Right renal cortex interstitium (tissue), 3 donors: ENCODE measurements at regions not wholly inside any gene's neighbourhood (a gene's known extent, or its start where the extent isn't known, plus 50 kb on each side); places are given as distances from the start of the nearest gene placed in this dataset.
"Not testable (repeated sequence)": the region's sequence is repeated elsewhere in the genome, so short reads cannot be mapped to it uniquely, and the experiment has no call there.

Source experiments
- DNase-seq, 3 donors: peaks; one replicate each; pipeline ENCODE4 v3.0.0-alpha.2; 2013; ENCODE audit warnings: low read depth in 3 of 3, low spot score in 2 of 3

DNA sequence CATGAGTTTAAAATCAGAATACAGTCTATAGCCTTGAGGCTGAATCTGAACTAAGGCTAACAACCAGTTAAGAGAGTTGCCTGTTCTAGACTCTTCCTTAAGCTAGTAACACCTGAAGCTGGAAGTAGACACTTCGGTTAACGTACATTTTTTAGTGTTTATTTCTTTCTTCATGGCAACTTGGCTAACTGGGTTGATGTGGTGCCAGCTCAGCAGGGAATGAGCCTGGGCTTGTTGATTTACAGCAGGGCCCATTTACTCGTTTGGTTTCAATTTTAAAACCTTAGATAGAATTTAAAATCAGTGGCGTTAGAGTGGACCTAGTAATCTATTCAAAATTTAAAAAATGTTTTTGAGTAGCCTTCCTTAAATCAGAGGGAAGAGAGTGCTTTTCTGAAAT lies 137.6 kb upstream of the ESX1 start:
- DNase-seq: no peak

DNA sequence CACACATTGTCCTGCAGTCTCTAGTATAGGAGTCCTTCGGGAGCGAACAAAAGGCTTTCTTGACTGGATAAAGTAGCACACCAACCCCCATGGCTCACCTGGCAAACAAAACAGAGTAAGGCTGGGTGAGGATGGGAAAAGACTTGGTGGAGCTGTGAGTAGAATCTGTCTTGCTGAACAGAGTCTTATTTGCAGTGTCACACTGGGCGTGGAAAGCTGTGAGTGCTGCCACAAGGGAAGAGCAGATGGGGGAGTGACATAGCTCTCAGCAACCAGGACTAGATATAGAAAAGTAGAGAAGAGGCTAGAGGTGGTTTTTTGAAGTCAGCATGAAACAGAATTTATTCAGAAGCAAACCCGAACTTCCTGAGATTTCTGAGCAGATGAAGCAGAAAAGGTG lies 137.2 kb upstream of the ESX1 start:
- no peak for DNase-seq

DNA sequence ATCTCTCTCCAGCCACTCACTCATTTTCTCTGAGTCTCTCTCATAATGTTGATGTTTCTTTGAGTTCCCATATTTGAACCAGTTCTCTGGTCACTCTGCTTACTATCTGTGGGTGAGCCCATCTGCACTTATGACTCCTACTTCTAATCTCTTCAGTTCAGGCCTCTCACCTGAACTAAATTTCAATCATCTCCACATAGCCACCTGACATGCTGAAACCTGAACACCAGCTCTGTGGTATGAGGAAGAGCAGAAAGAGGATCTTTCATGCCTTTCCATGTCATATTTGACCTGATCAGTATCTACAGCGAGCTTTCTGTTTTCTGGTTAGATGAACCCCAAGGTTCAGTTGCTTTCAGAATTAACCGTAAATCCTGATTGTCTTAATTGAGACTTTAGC lies 122.2 kb upstream of the ESX1 start:
- DNase-seq: no peak

DNA sequence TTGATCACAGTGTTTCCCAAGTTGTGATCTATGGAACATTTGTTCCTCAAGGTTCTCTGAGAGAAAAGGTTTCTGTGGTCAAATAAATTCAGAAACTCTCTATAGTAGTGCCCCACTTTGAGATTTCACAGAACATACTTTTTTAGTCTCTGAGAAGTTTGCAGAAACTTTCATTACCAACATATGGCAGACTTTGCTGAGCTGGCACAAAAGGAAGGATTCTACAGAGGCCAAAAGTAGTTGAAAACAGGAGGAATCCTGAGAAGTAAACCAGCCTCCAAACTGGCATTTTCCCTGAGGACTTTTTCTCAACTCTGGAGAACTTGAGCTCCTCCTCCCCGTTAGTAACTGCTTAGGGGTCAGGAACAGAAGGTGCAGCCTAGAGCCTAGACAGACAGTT lies 117.8 kb upstream of the ESX1 start:
- DNase-seq: no peak

DNA sequence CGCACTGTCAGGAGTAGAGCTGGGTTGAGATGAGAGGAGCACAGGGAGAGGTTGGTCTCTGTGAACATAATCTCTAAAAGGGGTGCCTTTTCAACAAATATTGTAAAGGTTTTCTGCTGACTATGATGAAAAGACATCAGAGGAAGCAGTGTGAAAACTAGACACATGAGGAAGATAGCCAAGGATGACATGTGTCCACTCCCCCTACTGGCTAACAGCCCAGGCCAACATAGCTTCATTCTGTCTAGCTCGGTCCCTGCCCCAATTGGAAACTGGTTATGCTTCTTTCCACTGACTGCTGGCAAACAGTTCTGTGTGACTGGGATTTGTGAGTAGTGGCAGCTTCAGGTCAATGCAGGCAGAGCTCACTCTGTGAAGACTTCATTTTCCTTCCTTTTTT lies 115.4 kb upstream of the ESX1 start:
- no peak for DNase-seq

DNA sequence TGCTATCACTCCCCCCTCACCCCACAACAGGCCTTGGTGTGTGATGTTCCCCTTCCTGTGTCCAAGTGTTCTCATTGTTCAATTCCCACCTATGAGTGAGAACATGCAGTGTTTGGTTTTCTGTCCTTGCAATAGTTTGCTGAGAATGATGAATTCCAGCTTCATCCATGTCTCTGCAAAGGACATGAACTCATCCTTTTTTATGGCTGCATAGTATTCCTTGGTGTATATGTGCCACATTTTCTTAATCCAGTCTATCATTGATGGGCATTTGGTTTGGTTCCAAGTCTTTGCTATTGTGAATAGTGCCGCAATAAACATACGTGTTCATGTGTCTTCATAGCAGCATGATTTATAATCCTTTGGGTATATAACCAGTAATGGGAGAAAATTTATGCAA lies 106.0 kb upstream of the ESX1 start:
- DNase-seq: not testable (repeated sequence)

DNA sequence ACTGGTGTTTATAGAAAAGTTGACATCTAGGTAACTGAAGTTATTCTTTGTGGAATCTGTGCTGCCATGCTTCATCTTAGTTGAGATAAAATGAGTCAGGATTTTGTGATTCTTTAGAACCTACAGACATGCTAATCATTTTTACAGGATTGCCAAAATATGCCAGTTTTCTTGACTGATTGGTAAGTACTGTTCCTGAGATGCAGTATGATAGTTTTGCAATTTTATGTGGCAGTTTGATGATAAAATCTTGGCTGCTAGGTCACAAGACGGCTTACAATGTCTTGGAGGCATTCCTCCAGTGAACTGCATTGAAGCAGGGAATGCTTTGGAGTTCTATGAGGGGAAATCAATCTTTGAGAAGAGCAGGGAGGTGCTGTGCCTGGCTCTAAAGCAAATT lies 104.4 kb upstream of the ESX1 start:
- DNase-seq: no peak

DNA sequence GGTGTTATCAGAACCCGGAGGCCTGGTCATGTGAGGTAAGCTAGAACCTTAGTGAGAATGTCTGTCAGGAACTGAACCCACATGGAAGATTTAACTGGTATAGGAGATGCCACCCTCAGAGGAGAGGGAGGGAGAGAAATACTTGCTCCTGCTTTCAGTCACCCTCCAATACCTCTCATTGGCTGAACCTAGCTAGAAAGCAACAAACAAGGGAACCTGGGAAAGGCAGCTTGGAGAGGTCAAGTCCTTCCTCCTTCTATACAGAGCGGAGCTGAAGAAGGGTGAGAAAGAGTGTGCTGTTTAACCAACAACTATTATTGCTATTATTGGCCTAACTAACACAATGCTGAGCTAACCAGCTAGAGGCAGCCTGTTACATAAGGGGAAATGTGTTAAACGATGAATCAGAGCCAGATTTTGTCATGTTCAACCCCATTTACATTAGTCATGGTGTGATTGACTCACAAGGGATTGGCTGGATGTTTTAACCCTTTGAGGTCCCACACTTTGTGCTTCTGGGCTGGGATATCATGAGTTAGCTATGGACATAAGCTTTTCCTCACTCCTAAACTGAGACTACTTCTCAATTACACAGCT lies 96.5 kb upstream of the ESX1 start:
- DNase-seq: no peak

DNA sequence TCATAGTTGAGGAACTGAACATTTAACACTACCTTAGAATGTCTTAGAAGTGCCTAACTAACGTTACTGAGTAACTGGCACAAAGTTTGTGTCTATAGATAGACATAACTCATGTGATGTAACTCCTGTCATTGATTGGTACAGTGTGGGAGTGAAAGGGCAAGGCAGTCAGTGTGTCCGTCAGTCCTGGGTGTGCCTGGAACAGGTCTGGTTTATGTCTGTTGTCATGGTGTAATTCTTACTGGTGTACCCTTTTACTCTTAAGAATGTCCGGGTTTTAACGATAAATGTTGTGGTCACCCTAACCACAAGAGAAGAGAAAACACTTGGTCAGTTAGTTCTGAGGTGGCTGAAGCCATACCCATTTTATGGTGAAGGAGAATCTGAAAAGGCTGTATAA lies 93.1 kb upstream of the ESX1 start:
- no peak for DNase-seq

DNA sequence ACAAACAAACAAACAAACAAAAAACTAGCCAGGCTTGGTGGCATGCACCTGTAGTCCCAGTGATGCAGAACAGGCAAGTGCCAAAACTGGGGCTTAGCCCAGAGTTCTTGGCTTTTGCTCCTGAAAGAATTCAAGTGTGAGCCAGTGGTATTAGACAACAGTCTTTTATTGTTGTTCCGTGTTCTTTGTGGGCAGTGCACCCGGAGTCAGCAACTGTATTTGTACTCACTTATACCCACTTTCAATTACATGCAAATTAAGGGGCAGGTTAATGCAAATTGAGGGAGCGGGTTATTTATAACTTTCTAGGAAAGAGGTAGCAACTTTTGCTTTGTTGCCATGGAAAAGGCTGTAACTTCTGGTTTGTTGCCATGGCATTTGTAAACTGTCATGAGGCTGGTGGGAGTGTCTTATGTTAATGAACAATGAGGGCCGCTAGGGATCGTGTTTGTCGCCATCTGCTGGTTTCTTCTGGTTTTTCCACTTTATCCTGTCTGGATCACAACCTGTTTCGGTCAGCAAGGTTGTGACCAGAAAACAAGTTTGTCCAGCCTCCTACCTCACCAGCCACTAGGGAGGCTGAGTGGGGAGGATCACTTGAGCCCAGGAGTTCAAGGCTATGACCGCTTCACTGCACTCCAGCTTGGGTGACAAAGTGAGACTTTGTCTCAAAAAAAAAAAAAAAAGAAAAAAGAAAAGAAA lies 88.8 kb upstream of the ESX1 start:
- peak; percentile 10 to 23 (median 14) for DNase-seq

DNA sequence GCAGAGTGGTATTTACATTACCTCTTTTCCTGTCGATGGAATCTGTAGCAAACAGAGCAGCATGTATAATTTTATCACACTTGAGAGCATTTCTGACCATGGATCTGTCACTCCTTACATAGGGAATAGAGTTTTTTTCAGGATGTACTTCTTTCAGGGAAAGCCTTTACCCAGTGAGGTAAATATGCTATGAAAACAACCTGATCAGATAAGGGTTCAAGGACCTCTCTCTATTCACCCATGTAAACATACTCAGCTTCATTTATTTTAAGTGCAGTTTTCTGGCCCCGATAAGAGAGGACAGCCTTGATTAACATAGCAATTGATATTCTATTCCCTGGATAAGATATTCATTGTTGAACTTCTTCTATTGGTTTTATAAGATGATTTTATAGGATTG lies 87.3 kb upstream of the ESX1 start:
- no peak for DNase-seq

DNA sequence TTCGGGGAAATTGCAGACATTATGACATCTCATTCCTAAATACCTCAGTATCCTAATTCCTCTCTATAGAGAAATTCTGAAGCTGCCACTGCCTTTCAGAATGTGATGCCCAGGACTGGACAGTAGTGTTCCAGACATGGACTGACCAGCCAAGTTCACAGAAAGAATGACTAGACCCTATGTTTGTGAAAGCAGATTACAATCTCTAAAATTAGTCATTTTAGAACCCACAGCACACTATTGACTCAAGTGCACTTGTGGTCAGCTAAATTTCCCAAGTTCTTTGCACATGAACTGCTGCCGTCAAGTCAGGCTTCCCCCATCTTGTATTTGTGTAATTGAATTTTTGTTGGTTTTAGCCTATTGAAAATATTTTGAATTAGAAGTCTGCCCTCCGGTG lies 81.0 kb upstream of the ESX1 start:
- DNase-seq: no peak

DNA sequence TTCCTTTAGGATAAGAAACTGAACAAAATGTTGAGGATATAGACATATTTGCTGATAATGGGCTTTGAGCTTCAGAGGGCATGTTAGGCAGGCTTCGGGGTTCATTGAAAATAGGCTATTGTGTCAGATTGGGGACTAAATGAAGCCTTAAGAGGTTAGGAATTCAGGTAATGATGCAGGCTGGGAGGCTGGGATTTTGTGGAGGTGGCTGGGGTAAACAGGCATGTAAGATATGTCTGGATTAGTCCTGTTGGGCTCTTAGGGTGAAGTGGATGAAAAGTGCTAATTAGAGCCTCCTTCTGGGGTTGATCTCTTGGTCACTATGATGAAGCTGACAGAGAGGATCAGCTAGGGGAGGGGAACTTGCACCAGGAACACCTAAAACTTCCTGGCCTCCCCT lies 80.2 kb upstream of the ESX1 start:
- no peak for DNase-seq

DNA sequence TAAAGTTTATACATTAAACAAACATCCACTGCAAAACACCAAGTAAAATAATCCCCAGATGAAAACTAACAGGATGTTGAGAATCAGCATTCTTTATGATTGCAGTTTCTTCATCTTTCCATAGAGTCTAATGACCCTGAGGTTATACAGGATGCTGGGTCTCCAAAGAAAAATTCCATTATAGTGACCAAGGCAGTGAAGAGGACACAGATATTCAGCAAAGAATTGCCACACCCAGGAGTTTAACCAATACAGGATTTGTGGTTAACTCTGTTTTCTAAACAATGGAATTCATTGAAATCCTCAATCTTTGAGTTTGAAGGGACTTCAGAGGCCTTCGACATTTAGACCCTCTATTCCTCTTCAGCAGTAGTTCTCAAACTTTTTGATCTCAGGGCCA lies 76.2 kb upstream of the ESX1 start:
- DNase-seq: no peak

DNA sequence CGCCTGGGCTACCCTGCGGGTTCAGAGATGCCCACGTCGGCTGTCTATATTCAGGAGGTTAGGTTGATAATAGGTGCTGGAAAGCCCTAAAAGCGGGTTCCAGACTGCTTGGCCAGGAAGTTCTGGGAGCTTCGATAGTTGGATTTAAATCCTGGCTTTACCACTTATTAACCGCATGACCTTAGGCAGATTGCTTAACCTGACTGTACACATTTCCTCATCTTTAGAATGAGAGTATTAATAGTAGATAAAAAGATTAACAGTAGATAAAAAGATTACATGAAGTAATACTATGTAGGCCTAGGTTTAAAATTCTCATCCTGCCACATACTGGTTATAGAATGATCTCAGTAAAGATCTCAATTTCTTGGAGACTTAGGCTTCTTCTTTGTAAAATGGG lies 75.0 kb upstream of the ESX1 start:
- no peak for DNase-seq

DNA sequence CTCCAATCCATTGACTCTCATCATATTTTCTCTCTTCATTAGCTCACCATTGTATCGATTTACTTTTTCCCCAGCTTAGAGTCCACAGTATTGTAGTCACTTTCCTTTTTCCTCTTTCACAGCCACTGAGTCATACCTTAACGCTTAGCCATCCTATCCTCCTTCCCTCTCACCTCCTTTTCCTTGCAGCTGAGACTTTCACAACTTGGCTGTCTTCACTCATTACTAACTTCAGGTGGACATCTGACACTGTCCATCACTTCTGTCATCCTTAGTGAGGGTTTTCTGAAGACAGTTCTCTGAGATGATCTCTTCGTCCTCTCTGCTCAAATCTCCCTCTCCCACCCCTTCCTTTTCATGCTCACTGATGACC lies 70.5 kb upstream of the ESX1 start:
- DNase-seq: no peak

DNA sequence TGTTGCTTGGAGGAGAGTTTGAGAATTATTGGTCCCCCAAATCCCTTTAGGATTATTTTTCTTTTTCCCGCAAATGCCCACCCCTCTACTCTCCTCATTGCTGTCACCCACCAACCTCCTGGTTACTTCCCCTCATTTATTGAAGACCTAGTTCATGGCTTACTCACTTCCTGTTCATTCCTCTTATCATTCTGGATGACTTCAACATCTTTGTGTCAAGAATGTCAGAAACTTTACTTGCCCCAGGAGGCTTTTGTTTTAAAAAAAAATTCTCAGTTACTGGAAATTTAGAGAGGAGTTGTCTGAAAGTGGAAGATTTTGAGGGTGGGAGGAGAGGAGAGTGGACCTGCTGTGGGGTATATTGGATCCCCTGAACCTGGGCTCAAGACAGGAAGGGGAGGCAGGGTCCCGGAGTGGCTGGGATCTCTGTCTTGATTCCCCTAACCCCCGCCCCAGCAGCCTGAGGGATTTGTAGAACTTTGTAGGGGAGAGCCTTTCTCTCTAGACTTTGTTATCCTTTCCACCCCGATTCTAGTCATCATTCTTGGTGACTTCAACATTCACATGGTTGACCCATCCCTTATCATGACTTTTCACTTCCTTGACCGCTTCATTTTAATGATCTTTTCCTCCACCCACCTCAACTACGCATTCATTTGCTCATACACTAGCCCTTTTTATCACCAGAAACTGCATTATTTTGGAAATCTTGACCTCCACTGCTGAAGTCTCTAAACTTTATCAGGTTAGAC lies 69.9 kb upstream of the ESX1 start:
- DNase-seq: no peak

DNA sequence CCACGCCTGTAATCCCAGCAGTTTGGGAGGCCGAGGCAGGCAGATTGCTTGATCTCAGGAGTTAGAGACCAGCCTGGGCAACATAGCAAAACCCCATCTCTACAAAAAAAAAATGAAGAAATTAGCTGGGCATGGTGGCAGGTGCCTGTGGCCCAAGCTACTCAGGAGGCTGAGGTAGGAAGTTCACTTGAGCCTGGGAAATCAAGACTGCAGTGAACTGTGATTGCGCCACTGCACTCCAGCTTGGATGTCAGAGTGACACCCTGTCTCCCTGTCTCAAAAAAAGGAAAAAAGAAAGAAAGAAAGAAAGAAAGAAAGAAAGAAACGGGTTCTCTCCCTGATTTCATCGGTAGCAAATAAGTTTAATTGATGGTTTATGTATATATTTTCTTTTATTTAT lies 64.6 kb upstream of the ESX1 start:
- DNase-seq: no peak

DNA sequence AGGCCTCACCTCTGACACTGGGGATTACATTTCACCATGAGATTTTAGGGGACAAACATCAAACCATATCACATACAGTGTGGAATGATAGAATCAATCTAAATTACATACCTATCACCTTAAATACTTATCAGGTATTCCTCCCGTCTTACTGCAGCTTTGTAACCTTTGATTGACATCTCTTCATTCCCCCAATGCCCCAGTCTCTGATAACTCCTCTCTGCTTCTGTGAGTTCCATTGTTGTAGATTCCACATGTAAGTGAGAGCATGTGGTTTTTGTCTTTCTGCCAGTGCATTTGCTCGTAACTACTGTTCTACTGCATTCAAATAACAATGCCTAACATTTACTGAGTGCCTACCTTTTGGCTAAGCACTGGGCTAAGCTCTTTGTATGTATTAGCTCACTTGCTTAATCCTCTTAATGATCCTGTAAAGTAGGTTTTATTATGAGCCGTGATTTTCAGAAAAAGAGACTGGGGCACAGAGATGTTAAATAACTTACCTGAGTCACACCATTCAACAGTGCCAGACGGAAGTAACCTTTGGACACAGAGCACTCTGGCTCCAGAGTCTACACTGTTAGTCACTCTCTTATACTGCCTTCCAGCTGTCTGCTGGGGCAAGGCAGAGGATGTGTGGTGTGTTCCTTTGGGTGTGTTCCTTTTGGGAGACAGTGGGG lies 63.7 kb upstream of the ESX1 start:
- DNase-seq: no peak

DNA sequence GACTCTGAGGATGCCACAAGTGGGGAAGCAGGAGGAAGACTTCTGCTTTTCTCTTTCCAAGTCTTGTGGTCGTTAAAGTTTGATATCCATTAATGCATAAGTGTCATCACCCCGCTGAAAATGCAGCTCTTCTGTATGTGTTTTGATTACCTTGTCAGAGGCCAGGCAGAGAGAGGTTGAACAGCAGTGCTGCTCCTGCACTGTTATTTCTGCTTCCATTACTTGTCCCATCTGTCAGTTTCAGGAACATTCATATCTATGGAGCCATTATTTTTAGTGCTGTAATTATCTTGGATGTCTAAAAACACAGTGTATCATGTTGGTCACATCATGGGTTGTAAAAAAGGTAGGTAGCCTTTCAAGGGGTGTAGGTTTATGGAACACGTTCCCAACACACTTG lies 62.0 kb upstream of the ESX1 start:
- DNase-seq: no peak

DNA sequence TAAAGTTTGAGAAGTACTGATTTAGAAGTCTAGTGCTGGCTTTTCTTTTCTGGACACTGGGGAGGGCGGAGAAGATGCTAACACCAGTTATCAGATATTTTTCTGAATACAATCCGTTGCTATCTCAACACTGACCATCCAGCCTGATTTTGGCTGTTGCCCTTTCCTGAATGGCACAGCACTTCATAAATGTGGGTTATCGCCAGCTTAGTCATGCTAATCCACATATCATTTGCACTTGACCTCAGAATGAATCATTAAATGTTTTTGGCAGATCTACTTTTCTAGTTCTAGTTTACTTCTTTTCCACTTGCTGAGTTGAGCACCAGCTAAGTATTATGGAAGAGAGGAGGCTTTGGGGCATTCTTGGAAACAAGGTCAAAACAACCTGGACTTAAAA lies 60.8 kb upstream of the ESX1 start:
- no peak for DNase-seq
